ENCODE measurements at regions not wholly inside any gene's neighbourhood (a gene's known extent, or its start where the extent isn't known, plus 50 kb on each side); places are given as distances from the start of the nearest gene placed in this dataset.

- DNase-seq: no peak
These were observed 137.0 kb downstream of the PLPP3 start for GRCh38 chr1:56442290-56442877.

GRCh38 chr1:56441601-56442000 is 137.8 kb downstream of the PLPP3 start:
- DNase-seq: no peak

- no peak for DNase-seq
These were observed 139.6 kb downstream of the PLPP3 start for GRCh38 chr1:56439610-56440264.

GRCh38 chr1:56438901-56439551 is 140.3 kb downstream of the PLPP3 start:
- DNase-seq: no peak

GRCh38 chr1:56437959-56438358 is 141.4 kb downstream of the PLPP3 start:
- no peak for DNase-seq

- DNase-seq: no peak
These were observed 142.4 kb downstream of the PLPP3 start for GRCh38 chr1:56436912-56437417.

GRCh38 chr1:56436296-56436695 is 143.1 kb downstream of the PLPP3 start:
- DNase-seq: no peak

GRCh38 chr1:56435434-56436262 is 143.7 kb downstream of the PLPP3 start:
- no peak for DNase-seq

GRCh38 chr1:56434740-56435139 is 144.6 kb downstream of the PLPP3 start:
- no peak for DNase-seq

GRCh38 chr1:56434025-56434424 is 145.3 kb downstream of the PLPP3 start:
- DNase-seq: no peak

- DNase-seq: no peak
These were observed 146.2 kb downstream of the PLPP3 start for GRCh38 chr1:56433056-56433577.

GRCh38 chr1:56432166-56432971 is 147.0 kb downstream of the PLPP3 start:
- no peak for DNase-seq

- no peak for DNase-seq
These were observed 149.1 kb downstream of the PLPP3 start for GRCh38 chr1:56430141-56430839.

GRCh38 chr1:56429288-56429687 is 150.1 kb downstream of the PLPP3 start:
- no peak for DNase-seq

- no peak for DNase-seq
These were observed 152.6 kb downstream of the PLPP3 start for GRCh38 chr1:56426587-56427381.

GRCh38 chr1:56425494-56426037 is 153.8 kb downstream of the PLPP3 start:
- DNase-seq: no peak

- DNase-seq: peak; percentile 29 to 52
These were observed 154.4 kb downstream of the PLPP3 start for GRCh38 chr1:56424744-56425493.

GRCh38 chr1:56423716-56424115 is 155.6 kb downstream of the PLPP3 start:
- no peak for DNase-seq

GRCh38 chr1:56418151-56418631 is 161.2 kb downstream of the PLPP3 start:
- DNase-seq: no peak

All from bone marrow (tissue), 2 donors.